Effector memory CD4-positive, alpha-beta T cell (primary cell): ENCODE measurements at regions not wholly inside any gene's neighbourhood (a gene's known extent, or its start where the extent isn't known, plus 50 kb on each side); places are given as distances from the start of the nearest gene placed in this dataset.

ENCODE experiments used
- DNase-seq, 3 donors: peaks; one replicate each; pipeline ENCODE4 v3.0.0-alpha.2; 2020
- H3K27ac ChIP-seq: 2 replicates; pipeline ENCODE4 v1.7.0; 2013; ENCODE audit warnings: mild to moderate bottlenecking, low read length, moderate library complexity; ENCODE audit not compliant: insufficient read depth, poor library complexity, severe bottlenecking
- H3K27me3 ChIP-seq: replicated peaks from 2 replicates; pipeline ENCODE4 v1.7.0; 2013; ENCODE audit warnings: mild to moderate bottlenecking, low read length; ENCODE audit not compliant: insufficient read depth, control insufficient read depth, poor library complexity, severe bottlenecking
- H3K36me3 ChIP-seq: 2 replicates; pipeline ENCODE4 v1.7.0; 2013; ENCODE audit warnings: mild to moderate bottlenecking, low read length, moderate library complexity; ENCODE audit not compliant: control insufficient read depth, insufficient read depth
- H3K4me1 ChIP-seq: 2 replicates; pipeline ENCODE4 v1.7.0; 2013; ENCODE audit warnings: low read length, mild to moderate bottlenecking; ENCODE audit not compliant: control insufficient read depth, insufficient read depth, poor library complexity, severe bottlenecking
- H3K4me3 ChIP-seq: 2 replicates; pipeline ENCODE4 v1.7.0; 2013; ENCODE audit warnings: low read length, low read depth, mild to moderate bottlenecking; ENCODE audit not compliant: insufficient read depth, poor library complexity, severe bottlenecking
- H3K9me3 ChIP-seq: 2 replicates; pipeline ENCODE4 v1.7.0; 2013; ENCODE audit warnings: mild to moderate bottlenecking, low read length, moderate library complexity; ENCODE audit not compliant: control insufficient read depth

- DNase-seq, result no peak
- H3K27ac ChIP-seq, result no peak overlapping the region
- H3K36me3 ChIP-seq, result no peaks in the 10 kb centered on the region
- no peaks in the 10 kb centered on the region for H3K27me3 ChIP-seq
- no peak overlapping the region for H3K4me3 ChIP-seq
- no peaks in the 10 kb centered on the region for H3K9me3 ChIP-seq
- no peaks in the 10 kb centered on the region for H3K4me1 ChIP-seq
Measured at GRCh38 chr15:95208988-95209387, 977.6 kb downstream of the MCTP2 start.

DNA sequence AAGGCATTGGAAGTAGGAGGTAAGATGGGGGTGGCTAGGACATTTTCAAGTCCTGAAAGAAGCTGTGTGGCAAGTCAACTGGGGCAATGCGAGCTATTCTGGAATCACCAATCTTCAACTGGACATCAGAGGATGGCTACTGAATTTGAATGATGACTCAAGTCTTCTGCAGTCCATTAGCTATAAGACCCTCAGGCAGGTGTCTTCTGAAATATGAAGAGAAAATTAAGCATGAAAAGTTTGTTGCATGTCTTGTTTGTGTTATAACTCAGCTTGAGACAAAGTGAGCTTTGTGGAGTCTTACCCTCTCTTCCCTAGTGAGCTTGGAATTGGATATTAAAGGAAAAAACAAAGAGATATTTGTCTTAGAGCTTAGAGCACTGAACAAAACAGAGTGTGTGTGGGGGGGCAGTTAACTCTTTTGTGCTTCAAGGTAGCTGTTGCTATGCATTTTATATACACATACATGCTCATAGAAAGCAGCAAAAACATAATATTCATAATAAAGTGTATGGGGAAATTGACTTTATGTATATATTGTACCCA lies 979.1 kb downstream of the MCTP2 start:
- Histone ChIP-seq H3K4me1 (no peaks in the 10 kb centered on the region), H3K4me3 (no peak overlapping the region), H3K27me3 (no peaks in the 10 kb centered on the region), H3K9me3 (no peaks in the 10 kb centered on the region), H3K27ac (no peak overlapping the region), H3K36me3 (no peaks in the 10 kb centered on the region)
- no peak for DNase-seq

- no peaks in the 10 kb centered on the region for H3K27me3 ChIP-seq
- H3K36me3 ChIP-seq, result no peaks in the 10 kb centered on the region
- H3K9me3 ChIP-seq, result no peaks in the 10 kb centered on the region
- H3K4me1 ChIP-seq, result no peaks in the 10 kb centered on the region
- no peak overlapping the region for H3K4me3 ChIP-seq
- DNase-seq, result no peak
- H3K27ac ChIP-seq, result no peak overlapping the region
Measured at GRCh38 chr15:95215017-95215416, 983.7 kb downstream of the MCTP2 start.

DNA sequence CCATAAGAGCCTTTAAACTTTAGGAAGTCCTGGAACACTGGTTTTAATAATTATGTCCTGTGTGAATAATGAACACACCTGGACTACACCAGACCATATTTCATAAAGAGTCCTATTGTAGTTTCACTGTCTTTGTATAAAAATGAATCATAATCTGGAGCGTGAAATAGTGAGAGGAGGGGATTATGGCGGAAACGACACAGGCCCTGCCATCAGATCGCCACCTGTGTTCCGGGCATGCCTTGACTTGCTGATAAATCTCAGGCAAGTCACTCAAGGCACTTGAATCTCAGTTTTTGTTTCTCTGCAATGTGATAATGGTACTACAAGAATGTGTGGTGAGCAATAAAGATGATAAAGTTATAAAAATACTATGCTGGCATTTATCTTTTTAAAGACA lies 995.5 kb downstream of the MCTP2 start:
- Histone ChIP-seq H3K36me3 (no peaks in the 10 kb centered on the region), H3K4me1 (no peaks in the 10 kb centered on the region), H3K27ac (no peak overlapping the region), H3K9me3 (no peaks in the 10 kb centered on the region), H3K4me3 (no peak overlapping the region), H3K27me3 (no peaks in the 10 kb centered on the region)
- no peak for DNase-seq

DNA sequence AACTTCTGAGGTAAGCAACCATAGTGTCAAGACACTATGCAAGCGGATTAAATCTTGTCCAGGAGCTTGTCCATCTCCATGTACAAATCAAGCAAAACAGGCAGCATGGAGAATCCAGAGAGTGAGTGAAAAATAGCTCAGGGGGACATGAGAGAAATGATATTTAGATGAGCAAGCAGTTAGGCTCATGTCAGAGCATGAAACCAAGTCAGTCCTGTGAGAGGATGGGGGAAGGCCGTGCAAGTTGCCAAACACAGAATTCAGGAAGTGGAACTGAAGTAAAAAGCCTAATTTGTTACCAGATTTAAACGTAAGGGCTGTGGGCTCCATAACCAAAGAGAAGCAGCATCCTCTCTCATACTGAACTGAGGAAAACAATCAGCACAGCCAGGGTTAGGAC lies 995.9 kb downstream of the MCTP2 start:
- Histone ChIP-seq H3K4me1 (no peaks in the 10 kb centered on the region), H3K9me3 (no peaks in the 10 kb centered on the region), H3K27me3 (no peaks in the 10 kb centered on the region), H3K27ac (no peak overlapping the region), H3K4me3 (no peak overlapping the region), H3K36me3 (no peaks in the 10 kb centered on the region)
- no peak for DNase-seq

- Histone ChIP-seq H3K4me1 (no peaks in the 10 kb centered on the region), H3K27me3 (no peaks in the 10 kb centered on the region), H3K36me3 (no peaks in the 10 kb centered on the region), H3K27ac (no peak overlapping the region), H3K4me3 (no peak overlapping the region), H3K9me3 (no peaks in the 10 kb centered on the region)
- DNase-seq, result no peak
Measured at GRCh38 chr15:95228856-95229555, 997.6 kb downstream of the MCTP2 start.

DNA sequence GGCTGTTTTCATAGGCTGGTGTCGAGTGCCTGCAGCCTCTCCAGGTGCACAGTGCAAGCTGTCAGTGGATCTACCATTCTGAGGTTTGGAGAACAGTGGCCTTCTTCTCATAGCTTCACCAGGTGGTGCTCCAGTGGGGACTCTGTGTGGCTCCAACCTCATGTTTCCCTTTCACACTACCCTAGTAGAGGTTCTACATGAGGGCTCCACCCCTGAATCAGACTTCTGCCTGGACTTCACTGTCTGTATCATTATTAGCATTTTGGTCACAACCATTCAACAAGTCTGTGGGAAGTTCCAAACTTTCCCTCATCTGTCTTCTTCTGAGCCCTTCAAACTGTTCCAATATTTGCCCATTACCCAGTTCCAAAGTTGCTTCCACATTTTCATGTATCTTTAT lies 1003.7 kb downstream of the MCTP2 start:
- no peaks in the 10 kb centered on the region for H3K27me3 ChIP-seq
- no peak overlapping the region for H3K4me3 ChIP-seq
- DNase-seq, result no peak
- no peaks in the 10 kb centered on the region for H3K9me3 ChIP-seq
- H3K4me1 ChIP-seq, result no peaks in the 10 kb centered on the region
- no peaks in the 10 kb centered on the region for H3K36me3 ChIP-seq
- H3K27ac ChIP-seq, result no peak overlapping the region

DNA sequence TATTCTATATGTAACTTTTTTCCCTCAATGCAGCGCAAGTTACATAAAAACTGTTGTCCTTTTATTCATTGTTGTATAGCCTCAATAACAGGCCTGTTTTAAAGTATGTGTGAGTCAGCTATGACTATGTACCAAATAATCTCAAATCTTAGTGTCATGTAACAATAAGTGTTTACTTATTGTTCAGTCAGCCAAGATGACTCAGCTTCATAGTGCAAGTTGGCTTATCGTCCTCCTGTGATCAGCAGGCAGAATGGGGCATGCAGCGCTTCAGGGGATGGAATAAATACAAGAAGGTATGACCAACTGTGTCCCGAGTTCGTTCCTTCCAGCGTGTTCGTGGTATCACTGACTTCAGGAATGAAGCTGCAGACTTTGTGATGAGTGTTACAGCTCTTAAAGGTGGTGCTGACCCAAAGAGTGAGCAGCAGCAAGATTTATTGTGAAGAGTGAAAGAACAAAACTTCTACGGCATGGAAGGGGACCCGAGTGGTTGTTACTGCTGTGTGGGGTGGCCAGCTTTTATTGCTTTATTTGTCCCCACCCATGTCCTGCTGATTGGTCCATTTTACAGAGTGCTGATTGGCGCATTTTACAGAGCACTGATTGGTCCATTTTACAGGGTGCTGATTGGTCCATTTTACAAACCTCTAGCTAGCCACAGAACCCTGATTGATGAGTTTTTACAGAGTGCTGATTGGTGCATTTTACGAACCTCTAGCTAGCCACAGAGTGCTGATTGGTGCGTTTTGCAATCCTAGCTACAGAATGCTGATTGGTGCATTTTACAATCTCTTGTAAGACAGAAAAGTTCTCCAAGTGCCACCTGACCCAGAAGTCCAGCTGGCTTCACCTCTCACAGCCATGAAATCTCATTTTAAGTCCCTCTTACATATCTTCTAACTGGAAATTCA lies 1016.0 kb downstream of the MCTP2 start:
- Histone ChIP-seq H3K9me3 (no peaks in the 10 kb centered on the region), H3K36me3 (no peaks in the 10 kb centered on the region), H3K27me3 (no peaks in the 10 kb centered on the region), H3K27ac (no peak overlapping the region), H3K4me3 (no peak overlapping the region), H3K4me1 (no peaks in the 10 kb centered on the region)
- DNase-seq, result no peak

- H3K4me1 ChIP-seq, result no peaks in the 10 kb centered on the region
- DNase-seq, result no peak
- H3K4me3 ChIP-seq, result no peak overlapping the region
- no peaks in the 10 kb centered on the region for H3K27me3 ChIP-seq
- no peaks in the 10 kb centered on the region for H3K36me3 ChIP-seq
- no peaks in the 10 kb centered on the region for H3K9me3 ChIP-seq
- H3K27ac ChIP-seq, result no peak overlapping the region
Measured at GRCh38 chr15:95249524-95249923, 1018.2 kb downstream of the MCTP2 start.

GRCh38 chr15:95252404-95252803 lies 1021.0 kb downstream of the MCTP2 start:
- Histone ChIP-seq H3K4me3 (no peak overlapping the region), H3K27me3 (no peaks in the 10 kb centered on the region), H3K4me1 (no peaks in the 10 kb centered on the region), H3K36me3 (no peaks in the 10 kb centered on the region), H3K9me3 (no peaks in the 10 kb centered on the region), H3K27ac (no peak overlapping the region)
- no peak for DNase-seq
